PC-9 (cell line): ENCODE measurements at regions not wholly inside any gene's neighbourhood (a gene's known extent, or its start where the extent isn't known, plus 50 kb on each side); places are given as distances from the start of the nearest gene placed in this dataset.

Experiments
- EZH2 ChIP-seq: fragments of 200-600 bp; sonication (generic); IDR thresholded peaks from 2 replicates; pipeline ENCODE4 v1.8.0; 2017; ENCODE audit warnings: antibody characterized with exemption, low read depth
- TF ChIP-seq, protein P1 (sequence below): fragments of 200-600 bp; sonication (generic); conservative IDR thresholded peaks from 2 replicates; pipeline ENCODE4 v1.6.1; 2017; ENCODE audit warnings: mixed run types, antibody characterized with exemption, mild to moderate bottlenecking, moderate library complexity

DNA sequence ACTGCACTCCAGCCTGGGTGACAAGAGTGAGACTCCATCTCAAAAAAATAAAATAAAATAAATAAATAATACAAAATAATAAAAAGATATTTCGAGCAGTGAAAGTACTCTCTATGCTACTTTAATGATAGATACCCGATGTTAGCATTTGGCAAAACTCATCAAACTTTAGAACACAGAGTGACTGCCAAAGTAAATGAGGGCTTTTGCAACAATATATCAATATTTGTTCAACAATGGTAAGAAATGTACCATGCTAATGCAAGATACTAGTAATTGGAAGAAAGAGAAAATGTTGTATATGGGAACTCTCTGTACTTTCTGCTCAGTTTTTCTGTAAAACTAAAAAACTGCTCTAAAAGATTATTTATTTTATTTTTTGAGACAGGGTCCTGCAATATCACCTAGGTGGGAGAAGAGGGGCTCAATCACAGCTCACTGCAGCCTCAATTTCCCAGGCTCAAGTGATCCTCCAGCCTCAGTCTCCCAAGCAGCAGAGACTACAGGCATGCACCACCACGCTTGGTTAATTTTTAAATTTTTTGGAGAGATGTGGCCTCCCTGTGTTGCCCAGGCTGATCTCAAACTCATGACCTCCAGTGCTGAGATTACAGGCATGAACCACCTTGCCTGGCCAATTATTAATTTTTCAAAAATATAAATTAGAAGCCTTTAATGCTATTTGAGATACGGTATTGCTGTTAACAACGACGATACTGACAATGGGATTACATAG is 650.5 kb upstream of the NR2F2 start:
- TF ChIP-seq, protein P1, sequence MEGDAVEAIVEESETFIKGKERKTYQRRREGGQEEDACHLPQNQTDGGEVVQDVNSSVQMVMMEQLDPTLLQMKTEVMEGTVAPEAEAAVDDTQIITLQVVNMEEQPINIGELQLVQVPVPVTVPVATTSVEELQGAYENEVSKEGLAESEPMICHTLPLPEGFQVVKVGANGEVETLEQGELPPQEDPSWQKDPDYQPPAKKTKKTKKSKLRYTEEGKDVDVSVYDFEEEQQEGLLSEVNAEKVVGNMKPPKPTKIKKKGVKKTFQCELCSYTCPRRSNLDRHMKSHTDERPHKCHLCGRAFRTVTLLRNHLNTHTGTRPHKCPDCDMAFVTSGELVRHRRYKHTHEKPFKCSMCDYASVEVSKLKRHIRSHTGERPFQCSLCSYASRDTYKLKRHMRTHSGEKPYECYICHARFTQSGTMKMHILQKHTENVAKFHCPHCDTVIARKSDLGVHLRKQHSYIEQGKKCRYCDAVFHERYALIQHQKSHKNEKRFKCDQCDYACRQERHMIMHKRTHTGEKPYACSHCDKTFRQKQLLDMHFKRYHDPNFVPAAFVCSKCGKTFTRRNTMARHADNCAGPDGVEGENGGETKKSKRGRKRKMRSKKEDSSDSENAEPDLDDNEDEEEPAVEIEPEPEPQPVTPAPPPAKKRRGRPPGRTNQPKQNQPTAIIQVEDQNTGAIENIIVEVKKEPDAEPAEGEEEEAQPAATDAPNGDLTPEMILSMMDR = no peak
- no peak for TF ChIP-seq EZH2
